Endothelial cell of umbilical vein (primary cell): ENCODE measurements at regions not wholly inside any gene's neighbourhood (a gene's known extent, or its start where the extent isn't known, plus 50 kb on each side); places are given as distances from the start of the nearest gene placed in this dataset.

ENCODE experiments used
- BruUV-seq: library from RNA; stranded (reverse); fragments of 400-500 nt; replicated peaks from 2 replicates; lab custom pipeline; 2021; lab: Mats Ljungman, UMichigan
- CTCF ChIA-PET: fragments of 300-600, 350-600 bp; sonication (Branson Sonifier 250); formaldehyde crosslinking; loops from one replicate; lab custom pipeline; 2021; ENCODE audit warnings: antibody characterized with exemption, inconsistent platforms; lab: Charles Lee
- POLR2A ChIA-PET: fragments of 300-600, 350-600 bp; sonication (Branson Sonifier 250); formaldehyde crosslinking; loops from one replicate; lab custom pipeline; 2021; ENCODE audit warnings: antibody characterized with exemption, inconsistent platforms; lab: Charles Lee
- DNase-seq: peaks from one replicate; pipeline ENCODE4 v3.0.0-alpha.2; 2011; ENCODE audit warnings: low read depth, low spot score
- FAIRE-seq: peaks from 2 replicates; lab custom pipeline; 2011; peaks lifted over from hg19 to GRCh38; lab: Jason Lieb, UNC
- H2AFZ ChIP-seq: 2 replicates; pipeline ENCODE4 v1.6.0; 2012; ENCODE audit warnings: low read depth, low read length, control low read depth, inconsistent platforms
- H3K27ac ChIP-seq: 2 replicates; pipeline ENCODE4 v1.5.1; 2011; ENCODE audit warnings: low read depth, mild to moderate bottlenecking, control low read depth, low read length, moderate library complexity; ENCODE audit not compliant: insufficient read depth
- H3K27me3 ChIP-seq, 2 experiments: 2 replicates each; pipeline versions ENCODE4 v1.6.0 to v1.6.1; 2011; ENCODE audit warnings: low read length in 2 of 2, mixed read lengths in 1 of 2; ENCODE audit not compliant: control insufficient read depth in 2 of 2, insufficient read depth in 2 of 2
- H3K36me3 ChIP-seq, 2 experiments: 2 replicates in 1 of 2; 3 replicates in 1 of 2; pipeline ENCODE4 v1.5.1; 2011; ENCODE audit warnings: low read length in 2 of 2, mild to moderate bottlenecking in 1 of 2, moderate library complexity in 1 of 2; ENCODE audit not compliant: control insufficient read depth in 2 of 2, insufficient read depth in 2 of 2; ENCODE audit errors: extremely low read depth in 1 of 2
- H3K4me1 ChIP-seq: 3 replicates; pipeline ENCODE4 v1.5.1; 2011; ENCODE audit warnings: mild to moderate bottlenecking, low read length; ENCODE audit not compliant: control insufficient read depth, insufficient read depth; ENCODE audit errors: extremely low read depth
- H3K4me2 ChIP-seq: 2 replicates; pipeline ENCODE4 v1.6.1; 2011; ENCODE audit warnings: low read length, control low read depth, mixed read lengths; ENCODE audit not compliant: insufficient read depth
- H3K4me3 ChIP-seq, 3 experiments: fragments of 200-600 bp in 1 of 3; sonication (generic), shearing (Covaris generic) in 1 of 3; replicated peaks in 1 of 3; 2 replicates each; pipeline ENCODE4 v1.5.1; 2011 to 2016; ENCODE audit warnings: control low read depth in 3 of 3, low read length in 3 of 3, mild to moderate bottlenecking in 2 of 3, inconsistent platforms in 1 of 3, low read depth in 1 of 3, moderate library complexity in 1 of 3; ENCODE audit not compliant: insufficient read depth in 1 of 3
- H3K79me2 ChIP-seq: 2 replicates; pipeline ENCODE4 v1.6.0; 2012; ENCODE audit warnings: low read length, inconsistent platforms; ENCODE audit not compliant: control insufficient read depth, insufficient read depth
- H3K9ac ChIP-seq: replicated peaks from 2 replicates; pipeline ENCODE3; 2011; ENCODE audit warnings: low read length, control low read depth; ENCODE audit not compliant: insufficient read depth; ENCODE audit errors: extremely low read depth
- H3K9me1 ChIP-seq: replicated peaks from 3 replicates; pipeline ENCODE4 v1.6.0; 2011; ENCODE audit warnings: mild to moderate bottlenecking, low read length; ENCODE audit not compliant: control insufficient read depth, insufficient read depth; ENCODE audit errors: extremely low read depth
- H3K9me3 ChIP-seq: replicated peaks from 2 replicates; pipeline ENCODE4 v1.5.1; 2012; ENCODE audit warnings: low read length, inconsistent platforms; ENCODE audit not compliant: control insufficient read depth, insufficient read depth
- H4K20me1 ChIP-seq: replicated peaks from 2 replicates; pipeline ENCODE3; 2011; ENCODE audit warnings: mild to moderate bottlenecking, low read length; ENCODE audit not compliant: control insufficient read depth, insufficient read depth; ENCODE audit errors: extremely low read depth
- EZH2 ChIP-seq: IDR thresholded peaks from 2 replicates; pipeline ENCODE4 v1.6.1; 2012; ENCODE audit warnings: borderline replicate concordance, low read depth, mild to moderate bottlenecking, moderate library complexity, low read length, inconsistent platforms; ENCODE audit not compliant: severe bottlenecking
- FOS ChIP-seq: IDR thresholded peaks from 2 replicates; pipeline ENCODE4 v1.6.1; 2011; ENCODE audit warnings: mild to moderate bottlenecking, low read length, moderate library complexity, borderline replicate concordance; ENCODE audit not compliant: insufficient read depth
- GATA2 ChIP-seq: IDR thresholded peaks from 2 replicates; pipeline ENCODE4 v1.7.0; 2011; ENCODE audit warnings: low read depth, mild to moderate bottlenecking, moderate library complexity, mixed read lengths, low read length; ENCODE audit not compliant: insufficient read length, insufficient read depth
- JUN ChIP-seq: IDR thresholded peaks from 2 replicates; pipeline ENCODE4 v1.6.1; 2011; ENCODE audit warnings: borderline replicate concordance, low read depth; ENCODE audit not compliant: insufficient read length, insufficient read depth
- MYC ChIP-seq: IDR thresholded peaks from one replicate; pipeline ENCODE4 v1.6.1; 2011; ENCODE audit warnings: mild to moderate bottlenecking, low read depth, low read length
- POLR2A ChIP-seq: IDR thresholded peaks from 2 replicates; pipeline ENCODE4 v1.6.1; 2012; ENCODE audit warnings: low read depth, mild to moderate bottlenecking, control low read depth, low read length
- POLR2AphosphoS5 ChIP-seq: IDR thresholded peaks from 2 replicates; pipeline ENCODE4 v1.6.1; 2012; ENCODE audit warnings: low read depth, mild to moderate bottlenecking, control low read depth, low read length, moderate library complexity; ENCODE audit not compliant: insufficient read depth
- dilution Hi-C: fragments of 300-500 bp; cut with MboI; formaldehyde crosslinking; loops from one replicate; pipeline ENCODE4 v1.15.0; 2019; ENCODE audit warnings: low sequenced_read_pairs; ENCODE audit not compliant: extremely low pct_ligation_motif_present
- intact Hi-C: fragments of 100-400 bp; cut with micrococcal nuclease; formaldehyde crosslinking; loops from one replicate; pipeline ENCODE4 v1.10.0; 2022
- TF ChIP-seq, protein P1 (sequence below): IDR thresholded peaks from 2 replicates; pipeline ENCODE4 v1.6.1; 2011; ENCODE audit not compliant: insufficient read depth, insufficient read length
- TF ChIP-seq, protein P2 (sequence below), 2 donors: IDR thresholded peaks; 1 replicate in 1 of 2; 2 replicates in 1 of 2; pipeline ENCODE4 v1.5.1; 2011; ENCODE audit warnings: low read length in 2 of 2, mild to moderate bottlenecking in 2 of 2, moderate library complexity in 2 of 2, control low read depth in 1 of 2, inconsistent platforms in 1 of 2, low read depth in 1 of 2; ENCODE audit not compliant: insufficient read depth in 1 of 2; ENCODE audit errors: extremely low read depth in 1 of 2

- H3K9ac ChIP-seq = no peak overlapping the region
- intact Hi-C loops (no loop called here), dilution Hi-C loops (no loop called here)
- ChIA-PET POLR2A (no interaction called here), CTCF (no interaction called here)
- no peak overlapping the region for H3K27ac ChIP-seq
- BruUV-seq = no TSS peak
- H2AFZ ChIP-seq = no peak overlapping the region
- H3K9me3 ChIP-seq = no peaks in the 10 kb centered on the region
- FAIRE-seq (no peak), DNase-seq (no peak)
- no peaks in the 10 kb centered on the region for H4K20me1 ChIP-seq
- no peaks in the 10 kb centered on the region for H3K36me3 ChIP-seq
- no peaks in the 10 kb centered on the region for H3K79me2 ChIP-seq
- H3K4me2 ChIP-seq = no peak overlapping the region
- H3K27me3 ChIP-seq = peaks cover 0 to 2% of the 10 kb centered on the region in 2 experiments
- no peak overlapping the region for H3K4me3 ChIP-seq
- H3K4me1 ChIP-seq = no peaks in the 10 kb centered on the region
- TF ChIP-seq GATA2 (no peak), FOS (no peak), MYC (no peak), EZH2 (no peak), POLR2AphosphoS5 (no peak), POLR2A (no peak), JUN (no peak)
- TF ChIP-seq, protein P1, sequence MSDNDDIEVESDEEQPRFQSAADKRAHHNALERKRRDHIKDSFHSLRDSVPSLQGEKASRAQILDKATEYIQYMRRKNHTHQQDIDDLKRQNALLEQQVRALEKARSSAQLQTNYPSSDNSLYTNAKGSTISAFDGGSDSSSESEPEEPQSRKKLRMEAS = no peak
- TF ChIP-seq, protein P2, sequence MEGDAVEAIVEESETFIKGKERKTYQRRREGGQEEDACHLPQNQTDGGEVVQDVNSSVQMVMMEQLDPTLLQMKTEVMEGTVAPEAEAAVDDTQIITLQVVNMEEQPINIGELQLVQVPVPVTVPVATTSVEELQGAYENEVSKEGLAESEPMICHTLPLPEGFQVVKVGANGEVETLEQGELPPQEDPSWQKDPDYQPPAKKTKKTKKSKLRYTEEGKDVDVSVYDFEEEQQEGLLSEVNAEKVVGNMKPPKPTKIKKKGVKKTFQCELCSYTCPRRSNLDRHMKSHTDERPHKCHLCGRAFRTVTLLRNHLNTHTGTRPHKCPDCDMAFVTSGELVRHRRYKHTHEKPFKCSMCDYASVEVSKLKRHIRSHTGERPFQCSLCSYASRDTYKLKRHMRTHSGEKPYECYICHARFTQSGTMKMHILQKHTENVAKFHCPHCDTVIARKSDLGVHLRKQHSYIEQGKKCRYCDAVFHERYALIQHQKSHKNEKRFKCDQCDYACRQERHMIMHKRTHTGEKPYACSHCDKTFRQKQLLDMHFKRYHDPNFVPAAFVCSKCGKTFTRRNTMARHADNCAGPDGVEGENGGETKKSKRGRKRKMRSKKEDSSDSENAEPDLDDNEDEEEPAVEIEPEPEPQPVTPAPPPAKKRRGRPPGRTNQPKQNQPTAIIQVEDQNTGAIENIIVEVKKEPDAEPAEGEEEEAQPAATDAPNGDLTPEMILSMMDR (IDR thresholded peaks at IDR 0.05; ENCODE audit: extremely low read depth in 1 of 2, insufficient read depth in 1 of 2, low read depth in 1 of 2, low read length in 2 of 2) = no peak
- H3K9me1 ChIP-seq = no peaks in the 10 kb centered on the region
Observed at GRCh38 chr13:94811753-94812152, 99.4 kb upstream of the SOX21 start.
